LNCAP (cell line): ENCODE measurements at regions not wholly inside any gene's neighbourhood (a gene's known extent, or its start where the extent isn't known, plus 50 kb on each side); places are given as distances from the start of the nearest gene placed in this dataset.

Source experiments
- CTCF ChIP-seq: fragments of 450-650 bp; IDR thresholded peaks from 2 replicates; pipeline ENCODE4 v1.5.1; 2017; ENCODE audit warnings: mild to moderate bottlenecking

GRCh38 chr18:73669297-73669696 is 478.3 kb downstream of the FBXO15 start:
- no peak for TF ChIP-seq CTCF

GRCh38 chr18:73668051-73668450 is 479.6 kb downstream of the FBXO15 start:
- no peak for TF ChIP-seq CTCF

- TF ChIP-seq CTCF = no peak
Measured at GRCh38 chr18:73666772-73667171, 480.9 kb downstream of the FBXO15 start.

- no peak for TF ChIP-seq CTCF
Measured at GRCh38 chr18:73664896-73665295, 482.7 kb downstream of the FBXO15 start.

GRCh38 chr18:73663581-73663980 is 484.1 kb downstream of the FBXO15 start:
- TF ChIP-seq CTCF = no peak

- no peak for TF ChIP-seq CTCF
Measured at GRCh38 chr18:73662421-73662820, 485.2 kb downstream of the FBXO15 start.

GRCh38 chr18:73660931-73661856 is 486.4 kb downstream of the FBXO15 start:
- no peak for TF ChIP-seq CTCF

- no peak for TF ChIP-seq CTCF
Measured at GRCh38 chr18:73656691-73657090, 490.9 kb downstream of the FBXO15 start.
